ENCODE measurements at regions not wholly inside any gene's neighbourhood (a gene's known extent, or its start where the extent isn't known, plus 50 kb on each side); places are given as distances from the start of the nearest gene placed in this dataset.
"Not testable (repeated sequence)": the region's sequence is repeated elsewhere in the genome, so short reads cannot be mapped to it uniquely, and the experiment has no call there.

- Mint-ChIP-seq H3K27ac (no peak overlapping the region), H3K9me3 (peaks cover 24% of the 10 kb centered on the region in 2 donors)
Observed at GRCh38 chr1:177411381-177411780, 240.6 kb downstream of the BRINP2 start.

GRCh38 chr1:177410179-177410766, 239.5 kb downstream of the BRINP2 start:
- ATAC-seq (no peak), DNase-seq (no peak)
- no peaks in the 10 kb centered on the region for H3K27me3 Mint-ChIP-seq
- H3K27ac Mint-ChIP-seq, result no peak overlapping the region
- no peaks in the 10 kb centered on the region for H3K4me1 Mint-ChIP-seq
- peaks cover 24% of the 10 kb centered on the region in 2 donors for H3K9me3 Mint-ChIP-seq
- H3K4me3 Mint-ChIP-seq, result no peak overlapping the region

More at GRCh38 chr1:177411381-177411780, 240.6 kb downstream of the BRINP2 start:
- no peak overlapping the region for H3K4me3 Mint-ChIP-seq
- DNase-seq (no peak), ATAC-seq (no peak)
- H3K4me1 Mint-ChIP-seq, result no peaks in the 10 kb centered on the region
- no peaks in the 10 kb centered on the region for H3K27me3 Mint-ChIP-seq

GRCh38 chr1:177406323-177406722, 235.6 kb downstream of the BRINP2 start:
- peaks cover 18 to 24% of the 10 kb centered on the region in 2 donors for H3K9me3 Mint-ChIP-seq
- ATAC-seq, H3K27ac Mint-ChIP-seq, DNase-seq, H3K4me3 Mint-ChIP-seq, H3K27me3 Mint-ChIP-seq, H3K4me1 Mint-ChIP-seq: not testable (repeated sequence)

GRCh38 chr1:177392336-177392735, 221.6 kb downstream of the BRINP2 start:
- Mint-ChIP-seq H3K4me1 (no peaks in the 10 kb centered on the region), H3K27ac (no peak overlapping the region), H3K9me3 (peaks cover 17 to 41% of the 10 kb centered on the region in 2 donors), H3K27me3 (no peaks in the 10 kb centered on the region), H3K4me3 (no peak overlapping the region)
- DNase-seq, result no peak
- no peak for ATAC-seq

- Mint-ChIP-seq H3K4me3 (no peak overlapping the region), H3K27me3 (no peaks in the 10 kb centered on the region), H3K4me1 (no peaks in the 10 kb centered on the region), H3K27ac (no peak overlapping the region), H3K9me3 (peaks cover 0 to 37% of the 10 kb centered on the region in 2 donors)
- ATAC-seq (no peak), DNase-seq (no peak)
Observed at GRCh38 chr1:177385760-177386698, 215.3 kb downstream of the BRINP2 start.

GRCh38 chr1:177384461-177384860, 213.7 kb downstream of the BRINP2 start:
- DNase-seq, result no peak
- no peak overlapping the region for H3K4me3 Mint-ChIP-seq
- H3K27ac Mint-ChIP-seq, result no peak overlapping the region
- ATAC-seq, result no peak
- no peaks in the 10 kb centered on the region for H3K4me1 Mint-ChIP-seq
- no peaks in the 10 kb centered on the region for H3K27me3 Mint-ChIP-seq
- H3K9me3 Mint-ChIP-seq, result peaks cover 0 to 51% of the 10 kb centered on the region in 2 donors

GRCh38 chr1:177383715-177384114, 213.0 kb downstream of the BRINP2 start:
- no peak for DNase-seq

GRCh38 chr1:177377866-177378265, 207.1 kb downstream of the BRINP2 start:
- H3K27me3 Mint-ChIP-seq, result no peaks in the 10 kb centered on the region

More at GRCh38 chr1:177383715-177384114, 213.0 kb downstream of the BRINP2 start:
- H3K4me1 Mint-ChIP-seq, result no peaks in the 10 kb centered on the region
- peak overlapping the region in 1 of 2 donors; percentile 37 for H3K27ac Mint-ChIP-seq
- peaks cover 0 to 51% of the 10 kb centered on the region in 2 donors for H3K9me3 Mint-ChIP-seq
- H3K27me3 Mint-ChIP-seq, result no peaks in the 10 kb centered on the region
- no peak overlapping the region for H3K4me3 Mint-ChIP-seq
- ATAC-seq, result no peak

GRCh38 chr1:177368255-177368654, 197.5 kb downstream of the BRINP2 start:
- Mint-ChIP-seq H3K27ac (no peak overlapping the region), H3K4me3 (no peak overlapping the region), H3K4me1 (no peaks in the 10 kb centered on the region), H3K27me3 (no peaks in the 10 kb centered on the region), H3K9me3 (peaks cover 7 to 22% of the 10 kb centered on the region in 2 donors)
- ATAC-seq, result no peak
- no peak for DNase-seq

More at GRCh38 chr1:177377866-177378265, 207.1 kb downstream of the BRINP2 start:
- no peak for ATAC-seq
- no peaks in the 10 kb centered on the region for H3K4me1 Mint-ChIP-seq
- DNase-seq, result no peak
- H3K4me3 Mint-ChIP-seq, result no peak overlapping the region
- peaks cover 6 to 61% of the 10 kb centered on the region in 2 donors for H3K9me3 Mint-ChIP-seq
- no peak overlapping the region for H3K27ac Mint-ChIP-seq

GRCh38 chr1:177366091-177366490, 195.3 kb downstream of the BRINP2 start:
- no peak for DNase-seq
- Mint-ChIP-seq H3K9me3 (peaks cover 7 to 11% of the 10 kb centered on the region in 2 donors), H3K27me3 (no peaks in the 10 kb centered on the region), H3K27ac (no peak overlapping the region), H3K4me3 (no peak overlapping the region), H3K4me1 (no peaks in the 10 kb centered on the region)
- ATAC-seq, result no peak

GRCh38 chr1:177360791-177361190, 190.0 kb downstream of the BRINP2 start:
- Mint-ChIP-seq H3K27ac (no peak overlapping the region), H3K4me1 (no peaks in the 10 kb centered on the region), H3K9me3 (peaks cover 0 to 11% of the 10 kb centered on the region in 2 donors), H3K27me3 (no peaks in the 10 kb centered on the region), H3K4me3 (no peak overlapping the region)
- DNase-seq (no peak), ATAC-seq (no peak)

- ATAC-seq (no peak), DNase-seq (no peak)
- Mint-ChIP-seq H3K4me3 (no peak overlapping the region), H3K4me1 (no peaks in the 10 kb centered on the region), H3K27ac (no peak overlapping the region), H3K27me3 (no peaks in the 10 kb centered on the region), H3K9me3 (peaks cover 0 to 5% of the 10 kb centered on the region in 2 donors)
Observed at GRCh38 chr1:177356674-177357435, 186.1 kb downstream of the BRINP2 start.

GRCh38 chr1:177355575-177355974, 184.8 kb downstream of the BRINP2 start:
- no peak overlapping the region for H3K4me3 Mint-ChIP-seq
- ATAC-seq (no peak), DNase-seq (no peak)
- H3K27ac Mint-ChIP-seq, result no peak overlapping the region
- no peaks in the 10 kb centered on the region for H3K27me3 Mint-ChIP-seq
- H3K9me3 Mint-ChIP-seq, result peaks cover 0 to 5% of the 10 kb centered on the region in 2 donors
- no peaks in the 10 kb centered on the region for H3K4me1 Mint-ChIP-seq

GRCh38 chr1:177354247-177354646, 183.5 kb downstream of the BRINP2 start:
- peaks cover 0 to 5% of the 10 kb centered on the region in 2 donors for H3K9me3 Mint-ChIP-seq
- DNase-seq (no peak), ATAC-seq (no peak)
- H3K27ac Mint-ChIP-seq, result no peak overlapping the region
- H3K27me3 Mint-ChIP-seq, result no peaks in the 10 kb centered on the region
- H3K4me1 Mint-ChIP-seq, result no peaks in the 10 kb centered on the region
- no peak overlapping the region for H3K4me3 Mint-ChIP-seq

- Mint-ChIP-seq H3K27me3 (no peaks in the 10 kb centered on the region), H3K27ac (no peak overlapping the region), H3K4me3 (no peak overlapping the region), H3K9me3 (no peaks in the 10 kb centered on the region), H3K4me1 (no peaks in the 10 kb centered on the region)
- DNase-seq, result no peak
- no peak for ATAC-seq
Observed at GRCh38 chr1:177351361-177352108, 180.8 kb downstream of the BRINP2 start.

Measured in stimulated activated naive CD8-positive, alpha-beta T cell treated with anti-CD3 and anti-CD28 coated beads, Interleukin-15, amount 100 ng/mL, for 72 hours (primary cell).